OCI-M1 (cell line): ENCODE measurements at regions not wholly inside any gene's neighbourhood (a gene's known extent, or its start where the extent isn't known, plus 50 kb on each side); places are given as distances from the start of the nearest gene placed in this dataset.

ENCODE experiments used
- DNase-seq: peaks from one replicate; lab custom pipeline; 2025; lab: John Stamatoyannopoulos, UW

DNA sequence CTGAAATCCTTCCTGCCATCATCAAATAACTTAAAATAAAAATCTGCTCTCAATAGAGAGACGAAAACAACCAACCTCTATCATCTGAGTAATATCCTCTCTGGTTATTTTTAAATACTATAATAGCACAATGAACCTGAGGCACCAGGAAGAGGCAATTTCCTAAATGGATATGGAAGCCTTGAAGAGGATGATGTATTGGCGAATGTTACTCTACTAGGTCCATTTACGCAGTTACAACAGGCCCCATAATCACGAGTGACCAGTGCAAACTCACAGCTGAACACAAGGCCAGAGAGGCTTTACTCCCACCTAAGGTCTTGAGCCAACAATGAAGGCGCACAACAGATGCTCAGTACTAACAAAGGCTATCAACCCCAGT lies 678.8 kb upstream of the NR3C2 start:
- DNase-seq: no peak

DNA sequence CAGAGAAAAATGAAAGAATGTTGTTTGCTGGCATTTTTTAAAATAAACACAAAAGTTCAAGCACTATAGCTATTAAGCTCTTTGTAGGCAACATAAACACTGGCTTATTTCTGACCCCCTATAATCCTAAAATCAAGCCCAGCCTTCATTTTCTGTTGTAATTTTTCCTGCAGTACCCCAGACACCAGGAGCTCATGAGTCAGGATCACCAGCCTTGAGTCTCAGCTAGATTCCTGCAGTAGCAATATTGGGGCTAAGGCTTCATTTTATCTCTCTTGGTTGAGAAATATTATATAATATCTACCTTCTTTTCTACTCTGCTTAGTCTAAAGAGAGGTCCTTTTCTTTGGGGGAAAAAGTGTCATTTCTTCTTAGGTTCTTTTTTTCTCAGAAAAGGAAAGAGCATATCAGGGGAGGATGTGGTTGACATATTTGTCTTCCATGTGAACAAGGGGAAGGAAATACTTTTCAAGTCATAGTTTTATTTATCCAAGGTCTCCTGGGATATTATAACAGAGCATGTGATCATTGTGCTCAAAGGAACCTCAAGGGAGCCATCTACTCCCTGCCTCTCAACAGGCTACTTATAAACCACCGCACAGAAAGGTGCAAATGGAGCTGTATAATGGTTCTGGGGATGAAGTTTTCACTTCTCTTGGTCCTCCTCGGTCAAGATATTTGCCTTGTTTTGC lies 678.3 kb upstream of the NR3C2 start:
- no peak for DNase-seq

DNA sequence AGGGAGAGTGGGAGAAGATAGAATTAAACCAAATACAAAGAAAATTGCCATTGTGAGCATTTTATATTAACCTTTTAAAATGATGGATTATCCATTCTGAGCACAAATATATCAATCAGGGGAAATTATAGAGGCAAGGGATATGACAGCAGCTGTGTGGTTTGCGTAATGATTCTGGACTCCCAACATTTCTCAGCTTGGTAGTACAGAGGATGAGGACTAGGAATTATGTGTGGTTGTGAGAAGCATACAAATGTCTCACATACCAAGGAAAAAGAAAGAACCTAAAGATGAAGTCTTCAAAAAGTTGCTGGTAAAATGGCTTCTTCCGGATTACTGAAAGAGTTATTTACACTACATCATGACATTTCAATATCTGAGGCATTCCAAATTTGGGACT lies 674.6 kb upstream of the NR3C2 start:
- no peak for DNase-seq

DNA sequence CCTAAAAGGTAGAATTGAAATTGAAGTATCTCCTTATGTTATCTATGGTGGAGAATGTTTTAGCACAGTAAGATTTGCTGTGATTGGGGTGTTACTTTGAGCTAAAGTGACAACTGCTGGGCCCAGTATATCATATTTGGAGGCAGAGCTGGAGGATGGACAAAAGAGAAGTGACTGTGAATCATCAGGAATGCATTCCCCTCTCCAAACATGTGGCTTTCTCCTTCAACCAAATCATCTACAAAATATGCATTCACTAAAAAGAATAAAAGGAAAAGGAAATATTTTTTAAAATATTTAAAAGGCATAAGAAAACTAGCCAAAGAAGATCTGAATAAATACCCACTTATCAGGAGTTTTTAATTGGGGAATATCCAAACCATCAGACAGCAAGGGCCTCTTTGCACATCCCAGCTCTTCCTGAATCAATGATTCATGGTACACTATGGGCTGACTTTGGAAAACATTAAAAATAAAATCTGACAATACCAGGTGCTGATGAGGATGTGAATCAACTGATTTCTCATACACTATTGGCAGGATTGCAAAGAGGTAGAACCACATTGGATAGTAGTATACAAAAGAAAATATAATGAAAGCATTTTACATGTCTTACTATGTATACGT lies 671.7 kb upstream of the NR3C2 start:
- DNase-seq: no peak

DNA sequence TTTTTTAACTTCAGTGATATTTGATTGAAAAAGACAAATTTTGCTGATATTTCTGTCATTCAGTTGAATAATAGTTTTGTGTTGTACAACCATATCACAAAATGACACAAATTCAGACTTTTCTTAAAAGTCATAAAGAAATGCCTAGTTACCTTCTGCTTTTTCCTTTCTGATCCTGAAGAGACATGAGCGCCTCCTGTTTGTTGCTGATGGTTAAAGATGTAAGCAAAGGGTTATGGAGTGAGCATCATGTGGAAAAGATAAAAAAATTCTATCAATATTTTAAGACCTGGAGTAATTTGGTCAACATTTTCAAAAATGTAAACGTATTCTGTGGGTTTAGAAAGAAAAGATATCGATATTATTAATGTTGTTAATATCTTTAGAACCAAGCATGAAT lies 669.9 kb upstream of the NR3C2 start:
- peak; percentile 53 for DNase-seq

DNA sequence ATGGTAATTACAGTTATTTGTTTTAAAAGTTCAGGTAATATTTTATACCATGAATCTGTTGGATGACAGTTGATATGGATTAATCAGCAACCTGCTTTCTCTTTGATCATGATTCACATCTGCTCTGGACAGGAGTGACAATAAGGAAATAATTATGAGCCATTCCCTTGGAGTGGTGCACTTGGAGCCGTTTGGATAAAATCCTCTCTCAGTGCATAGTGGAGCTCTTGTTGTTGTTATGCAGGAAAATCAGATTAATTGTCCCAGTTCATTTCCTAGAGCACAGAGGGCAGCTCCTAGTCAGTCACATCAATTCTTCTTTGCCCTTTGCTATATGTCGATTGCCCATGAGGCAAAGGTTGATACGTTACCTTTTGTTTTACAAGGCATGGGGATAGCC lies 668.3 kb upstream of the NR3C2 start:
- no peak for DNase-seq

DNA sequence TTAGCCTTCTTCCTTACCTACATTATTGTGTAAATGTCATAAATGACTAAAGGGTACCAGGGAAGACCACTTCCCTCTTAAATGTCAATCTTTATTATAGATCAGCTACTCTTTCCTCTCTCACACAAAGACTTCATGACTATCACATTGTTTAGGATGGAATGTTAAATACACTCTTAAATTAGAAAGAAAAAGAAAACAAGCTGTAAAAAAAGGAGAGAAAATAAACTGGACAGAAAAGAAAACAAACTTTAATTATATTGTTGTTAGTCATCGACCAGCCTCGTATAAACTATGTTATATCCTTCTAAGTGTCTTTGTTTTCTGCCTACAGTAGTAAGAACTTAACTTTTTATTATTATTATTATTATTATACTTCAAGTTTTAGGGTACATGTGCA lies 666.4 kb upstream of the NR3C2 start:
- no peak for DNase-seq

DNA sequence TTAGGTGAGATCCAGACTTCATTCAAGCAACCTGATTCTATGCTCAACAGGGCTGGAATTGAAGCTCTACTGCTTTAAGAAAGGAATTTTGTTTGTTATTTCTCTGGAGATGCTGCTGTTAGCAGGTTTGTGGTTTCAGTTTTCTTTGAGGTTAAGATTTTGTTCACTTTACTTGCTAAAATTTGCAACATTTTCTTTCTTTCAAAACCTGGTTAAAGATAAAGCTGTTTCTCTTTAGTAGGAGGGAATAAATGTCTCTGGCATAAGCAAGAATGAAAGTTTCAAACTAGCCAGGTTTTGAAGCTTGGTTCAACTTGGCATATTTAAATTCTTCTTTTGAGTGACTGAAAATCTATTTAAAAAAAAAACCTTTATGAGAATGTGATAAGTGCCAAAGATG lies 660.6 kb upstream of the NR3C2 start:
- DNase-seq: peak; percentile 44

DNA sequence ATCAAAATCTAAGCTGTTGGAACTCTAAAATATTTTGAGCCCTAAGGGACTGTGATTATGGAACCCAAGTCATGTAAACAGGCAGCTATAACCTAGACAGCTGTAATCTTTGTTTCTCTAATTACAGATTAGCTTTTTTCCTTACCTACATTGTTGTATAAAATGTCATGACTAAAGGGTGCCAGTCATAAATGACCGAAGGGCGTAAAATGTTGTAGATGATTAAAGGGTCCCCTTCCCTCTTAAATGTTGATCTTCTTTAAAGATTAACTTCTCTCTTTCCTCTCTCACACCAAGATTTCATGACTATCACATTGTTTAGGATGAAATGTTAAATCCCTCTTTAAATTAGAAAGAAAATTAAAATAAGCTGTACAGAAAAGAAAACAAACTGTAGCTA lies 659.4 kb upstream of the NR3C2 start:
- DNase-seq: no peak

DNA sequence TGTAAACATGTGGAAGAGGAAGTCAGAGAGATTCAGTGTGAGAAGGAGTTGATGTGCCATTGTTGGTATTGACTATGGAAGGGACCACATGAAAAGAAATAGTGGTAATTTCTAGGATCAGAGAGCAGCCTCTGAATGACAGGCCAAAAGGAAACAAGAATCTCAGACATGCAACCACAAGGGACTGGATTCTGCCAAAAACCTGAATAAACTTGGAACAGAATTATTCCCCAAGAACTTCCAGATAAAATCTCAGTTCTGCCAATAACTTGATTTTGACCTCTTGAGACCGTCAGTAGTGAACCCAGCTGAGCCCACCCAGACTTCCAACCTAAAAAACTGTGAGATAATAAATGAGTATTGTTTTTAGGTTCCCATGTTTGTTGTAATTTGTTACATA lies 653.6 kb upstream of the NR3C2 start:
- DNase-seq: no peak

DNA sequence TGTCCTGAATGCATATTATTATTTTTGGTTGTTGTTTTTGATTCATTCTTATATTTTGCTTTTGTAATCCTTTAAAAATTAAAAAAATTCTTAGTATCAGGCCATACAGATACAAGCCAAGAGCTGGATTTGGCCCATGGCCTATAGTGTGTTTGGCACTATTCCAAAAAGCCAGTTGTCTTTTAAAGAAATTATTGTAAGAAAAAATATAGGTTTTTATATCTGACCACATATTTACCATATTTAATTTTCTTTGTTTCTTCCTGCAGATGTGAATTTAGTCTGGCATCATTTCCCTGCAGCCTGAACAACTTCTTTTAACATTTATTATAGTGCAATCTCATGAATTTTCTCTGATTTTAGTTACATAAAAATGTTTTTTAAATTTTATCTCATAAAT lies 652.8 kb upstream of the NR3C2 start:
- no peak for DNase-seq

DNA sequence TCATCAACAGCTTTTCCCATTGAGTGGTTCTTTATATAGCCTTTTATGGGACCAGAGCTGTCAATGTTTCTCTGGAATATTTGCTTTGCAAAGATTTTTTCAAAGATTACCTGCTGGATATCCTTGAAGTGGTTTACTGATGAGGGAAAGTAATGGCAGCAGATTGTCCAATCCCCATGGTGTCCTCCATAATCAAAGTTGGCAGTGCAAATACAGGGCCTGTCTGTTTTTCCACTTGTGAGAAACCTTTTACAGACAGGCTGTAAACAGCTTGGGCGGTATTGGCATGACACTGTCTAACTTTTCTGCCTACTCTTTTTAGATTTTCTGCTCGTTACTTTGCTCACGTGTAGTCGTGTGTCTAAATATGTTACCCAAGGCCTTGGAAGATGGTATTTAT lies 641.9 kb upstream of the NR3C2 start:
- DNase-seq: no peak

DNA sequence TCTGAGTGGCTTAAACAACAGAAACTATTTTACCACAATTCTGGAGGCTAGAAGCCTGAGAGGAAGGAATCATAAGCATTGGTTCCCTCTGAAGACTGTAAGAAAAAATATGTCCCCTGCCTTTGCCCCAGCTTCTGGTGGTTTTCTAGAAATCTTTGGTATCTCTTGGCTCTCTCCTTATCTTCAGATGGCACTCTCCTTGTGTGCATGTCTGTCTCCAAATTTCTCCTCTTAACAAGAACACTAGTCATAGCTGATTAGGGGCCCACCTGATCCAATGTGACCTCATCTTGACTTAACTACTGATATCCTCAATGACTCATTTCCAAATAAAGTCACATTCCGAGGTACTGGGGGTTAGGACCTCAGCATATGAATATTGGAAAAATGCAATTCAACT lies 635.0 kb upstream of the NR3C2 start:
- DNase-seq: peak; percentile 98

DNA sequence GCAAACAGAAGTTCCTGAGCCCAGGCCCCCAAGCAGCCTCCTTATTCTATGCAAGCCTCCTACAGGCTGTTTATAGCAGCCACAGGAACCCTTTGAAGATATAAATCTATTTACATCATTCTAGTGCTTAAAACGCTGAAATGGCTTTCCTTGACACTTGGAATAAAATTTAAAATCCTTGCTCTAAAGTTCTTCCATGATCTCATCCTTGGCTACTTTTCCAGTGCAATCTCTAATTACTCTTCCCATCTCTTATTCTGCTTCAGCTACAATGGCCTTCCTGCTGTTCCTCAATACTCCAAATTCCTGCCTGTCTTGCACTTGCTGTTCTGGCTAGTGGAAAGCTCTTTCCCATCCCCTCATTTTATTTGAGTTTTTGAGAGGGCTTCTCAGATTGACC lies 634.2 kb upstream of the NR3C2 start:
- DNase-seq: peak; percentile 66

DNA sequence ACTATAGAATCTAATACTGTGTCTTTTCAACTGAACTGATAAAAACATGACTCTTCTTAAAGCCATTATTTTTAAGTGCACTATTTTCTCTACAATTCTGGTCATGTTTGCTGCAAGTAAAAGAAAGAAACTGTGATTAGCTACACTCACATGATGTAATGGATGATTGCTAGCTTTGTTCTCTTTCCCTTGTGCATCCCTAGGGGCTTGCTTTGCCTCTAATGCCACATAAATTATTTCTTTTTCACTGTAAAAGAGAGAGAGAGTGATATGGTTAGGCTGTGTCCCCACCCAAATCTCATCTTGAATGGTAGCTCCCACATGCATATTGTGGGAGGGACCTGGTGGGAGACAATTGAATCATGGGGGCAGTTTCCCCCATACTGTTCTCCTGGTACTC lies 630.2 kb upstream of the NR3C2 start:
- no peak for DNase-seq

DNA sequence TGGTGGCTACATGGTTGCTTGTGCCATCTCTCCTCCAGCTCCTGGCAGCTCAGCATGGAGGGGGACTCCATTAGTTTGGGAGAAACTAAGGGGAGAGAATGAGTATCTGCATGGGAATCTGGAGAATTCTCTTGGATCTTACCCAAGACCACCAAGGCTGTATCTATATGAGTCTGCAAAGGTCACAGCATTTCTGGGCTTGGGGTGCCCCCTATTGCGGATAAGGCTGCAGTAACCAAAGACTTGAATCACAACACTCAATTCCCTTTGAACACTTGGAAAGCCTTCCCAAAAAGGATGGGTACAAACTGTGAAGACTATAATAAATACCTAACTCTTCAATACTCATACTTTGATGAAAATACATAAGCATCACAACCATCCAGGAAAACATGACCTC lies 623.5 kb upstream of the NR3C2 start:
- DNase-seq: no peak

DNA sequence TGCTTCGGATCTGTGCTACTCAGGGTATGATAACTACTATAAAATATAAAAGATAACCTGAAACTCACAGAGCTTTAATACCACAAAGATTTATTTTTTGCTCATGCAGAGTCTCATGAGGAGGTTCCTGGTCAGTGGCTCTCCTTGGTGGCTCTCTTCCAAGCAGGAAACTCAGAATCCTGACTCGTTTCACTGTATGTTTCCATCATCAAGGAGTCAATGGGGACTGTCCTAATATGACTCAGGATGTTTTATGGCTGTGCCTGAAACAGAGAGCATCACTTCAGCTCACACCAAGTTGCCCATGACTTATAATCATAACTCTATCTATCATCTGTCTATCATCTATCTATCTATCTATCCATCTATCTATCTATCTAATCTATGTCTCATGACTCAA lies 620.8 kb upstream of the NR3C2 start:
- no peak for DNase-seq

DNA sequence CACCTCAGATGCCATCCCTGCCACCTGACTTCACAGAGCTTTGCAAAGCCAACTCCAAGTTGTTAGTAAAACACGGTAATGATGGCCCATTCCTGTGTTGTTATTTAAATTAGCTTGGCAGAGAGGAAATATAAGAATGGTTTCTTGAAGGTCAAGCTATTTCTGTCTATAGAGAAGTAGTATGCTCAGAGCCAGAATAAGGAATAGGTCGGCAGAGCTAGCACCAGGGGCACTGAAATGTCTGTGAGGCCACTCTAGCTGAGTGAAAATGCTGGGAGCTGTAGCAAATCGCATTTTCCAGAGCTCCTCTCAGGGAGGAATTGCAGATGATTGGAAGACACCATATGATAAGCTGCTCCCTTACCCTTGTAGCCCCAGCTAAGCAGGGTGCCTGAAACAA lies 615.4 kb upstream of the NR3C2 start:
- DNase-seq: no peak

DNA sequence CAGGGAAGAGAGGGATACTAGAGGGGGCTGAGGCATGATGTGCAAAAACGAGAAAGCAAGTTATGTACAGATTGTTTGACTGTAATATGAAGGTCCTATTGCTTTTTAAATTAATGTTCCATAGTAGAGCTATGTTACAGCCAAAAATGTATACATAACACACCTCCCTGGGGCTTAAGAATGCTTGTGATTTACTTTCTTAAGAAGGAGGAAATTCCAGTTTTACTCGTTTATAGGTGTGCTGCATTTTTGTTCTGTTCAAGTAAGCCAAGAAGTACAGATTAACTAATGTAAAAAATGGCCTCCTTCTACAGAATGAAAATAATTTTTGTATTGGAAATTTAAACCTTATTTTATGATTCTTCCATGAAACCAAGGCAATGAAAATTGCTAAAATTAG lies 614.4 kb upstream of the NR3C2 start:
- no peak for DNase-seq

DNA sequence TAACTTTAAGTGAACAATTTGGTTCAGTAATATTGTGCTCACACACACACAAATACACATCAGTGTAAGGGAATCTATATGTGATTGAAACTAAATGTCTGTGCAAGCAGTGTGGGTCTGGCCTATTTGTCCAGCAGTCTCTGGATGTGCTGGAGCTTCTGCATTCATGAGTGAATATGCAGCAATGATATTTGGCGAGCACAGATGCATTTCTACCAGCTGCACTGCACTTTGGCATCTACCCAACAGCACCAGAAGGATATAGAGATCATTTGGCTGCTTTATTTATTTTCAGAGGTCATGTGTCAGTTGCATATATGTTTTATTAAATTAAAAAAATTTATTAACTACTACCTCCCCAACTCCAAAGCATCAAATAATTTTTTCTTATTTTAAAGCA lies 613.4 kb upstream of the NR3C2 start:
- DNase-seq: no peak

DNA sequence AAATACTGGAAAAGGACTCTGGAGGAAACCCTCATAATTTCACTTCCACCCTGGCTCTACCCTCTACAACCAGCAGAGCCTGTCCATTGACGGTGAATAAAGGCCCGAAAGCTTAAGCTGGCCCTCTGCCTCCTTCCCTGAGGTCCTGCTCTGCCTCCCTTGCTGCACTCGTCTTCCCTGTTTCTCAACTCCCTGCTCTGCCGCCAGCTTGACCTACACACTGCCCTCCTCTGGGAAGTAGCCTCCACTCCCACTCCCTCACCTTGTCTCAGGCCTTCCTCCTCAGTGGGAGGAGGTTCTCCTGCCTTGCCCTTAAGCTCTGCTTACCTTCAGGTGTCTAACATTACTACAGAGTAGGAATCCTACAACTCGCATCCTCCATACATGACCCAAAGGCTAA lies 608.6 kb upstream of the NR3C2 start:
- DNase-seq: no peak

DNA sequence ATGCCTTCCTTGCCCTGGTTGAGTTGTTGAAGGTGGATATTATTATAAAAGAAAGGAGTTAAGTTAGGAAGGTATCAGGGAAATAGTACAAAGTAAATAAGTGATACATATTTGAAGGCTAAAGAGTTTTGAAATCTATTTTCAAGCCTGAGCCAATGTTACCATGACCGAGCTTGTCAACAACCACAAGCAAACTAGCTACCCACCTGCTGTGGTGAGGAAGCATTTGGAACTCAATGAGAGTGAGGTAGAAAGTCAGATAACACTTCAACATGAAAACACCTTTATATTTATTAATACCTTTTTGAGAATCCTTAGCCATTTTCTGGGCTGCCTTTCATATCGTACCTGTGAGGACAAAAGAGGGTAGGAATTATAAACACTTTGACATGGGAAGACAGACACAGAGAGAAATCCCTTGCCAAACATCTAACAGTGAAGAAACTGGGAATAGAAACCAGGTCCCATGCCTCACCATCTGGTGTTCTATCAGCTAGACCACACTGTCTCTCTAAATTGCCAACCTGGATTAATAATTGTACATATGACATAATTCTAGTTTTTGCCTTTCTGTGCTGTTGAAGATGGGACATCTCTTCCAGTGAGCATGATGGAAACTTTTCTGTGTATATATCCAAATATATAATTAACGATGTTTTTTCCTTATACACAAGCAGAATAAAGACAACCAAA lies 606.4 kb upstream of the NR3C2 start:
- no peak for DNase-seq

DNA sequence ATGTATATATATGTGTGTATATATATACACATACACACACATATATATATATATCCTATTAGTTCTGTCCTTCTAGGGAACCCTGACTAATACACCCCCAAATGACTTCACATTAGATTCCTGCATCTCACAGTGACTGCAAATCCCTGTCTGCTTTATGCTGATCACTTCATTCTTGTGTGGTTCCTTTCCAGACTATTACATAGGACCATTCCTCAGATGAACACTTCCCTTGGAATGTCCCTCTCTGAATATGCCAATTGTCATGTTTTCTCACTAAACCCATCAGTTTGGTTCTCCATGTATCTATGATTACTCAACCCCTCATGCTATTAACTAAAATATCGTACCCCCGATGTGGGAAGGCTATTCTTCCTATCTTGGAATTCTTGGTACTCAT lies 605.2 kb upstream of the NR3C2 start:
- DNase-seq: no peak

DNA sequence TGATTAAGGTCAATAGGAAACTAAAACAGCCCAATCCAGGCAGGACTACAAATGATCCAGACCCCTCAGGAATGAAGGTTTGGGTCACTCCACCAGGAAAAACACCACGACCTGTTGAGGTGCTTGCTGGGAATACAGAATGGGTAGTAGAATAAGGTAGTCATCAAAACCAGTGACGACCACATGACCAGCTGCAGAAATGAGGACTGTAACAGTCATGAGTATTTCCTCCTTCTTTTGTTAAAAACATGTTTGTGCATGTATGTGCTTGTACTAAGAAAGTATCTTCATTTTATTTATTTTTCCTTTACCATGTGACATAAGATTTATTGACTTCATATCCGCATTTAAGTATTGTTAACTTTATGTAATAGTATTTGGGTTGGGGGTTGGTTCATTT lies 603.5 kb upstream of the NR3C2 start:
- DNase-seq: no peak
